GM10248 (cell line): ENCODE measurements at regions not wholly inside any gene's neighbourhood (a gene's known extent, or its start where the extent isn't known, plus 50 kb on each side); places are given as distances from the start of the nearest gene placed in this dataset.

Experiments
- CTCF ChIA-PET: fragments of 300-600 bp; sonication (Branson Sonifier 250); formaldehyde crosslinking; extraction: SDS; loops from one replicate; lab custom pipeline; 2021; ENCODE audit warnings: antibody characterized with exemption; lab: Yijun Ruan, JAX
- POLR2A ChIA-PET: fragments of 350-650 bp; sonication (Branson Sonifier 250); formaldehyde crosslinking; extraction: SDS; loops from one replicate; lab custom pipeline; 2020; ENCODE audit warnings: antibody characterized with exemption; lab: Yijun Ruan, JAX
- DNase-seq: peaks from one replicate; pipeline ENCODE4 v3.0.0; 2012; ENCODE audit errors: extremely low spot score
- CTCF ChIP-seq: IDR thresholded peaks from 2 replicates; pipeline ENCODE4 v1.5.1; 2012; ENCODE audit warnings: mild to moderate bottlenecking, low read depth; ENCODE audit errors: extremely low read depth, missing control alignments, control extremely low read depth

- POLR2A ChIA-PET, result no interaction called here
- no peak for DNase-seq
- CTCF ChIA-PET, result interaction anchor here (1.4 kb wide), 1 partner anchor 10 kb away, joined by 3 read pairs; no protein-coding TSS in a partner anchor
- TF ChIP-seq CTCF, result no peak
These were observed 1015.0 kb downstream of the SLITRK1 start for GRCh38 chr13:82867284-82867683.

- ChIA-PET POLR2A (no interaction called here), CTCF (no interaction called here)
- DNase-seq, result no peak
- no peak for TF ChIP-seq CTCF
These were observed 1031.6 kb downstream of the SLITRK1 start for GRCh38 chr13:82850644-82851043.

- DNase-seq, result no peak
- ChIA-PET CTCF (no interaction called here), POLR2A (no interaction called here)
- TF ChIP-seq CTCF, result no peak
These were observed 1033.5 kb downstream of the SLITRK1 start for GRCh38 chr13:82848766-82849165.

DNA sequence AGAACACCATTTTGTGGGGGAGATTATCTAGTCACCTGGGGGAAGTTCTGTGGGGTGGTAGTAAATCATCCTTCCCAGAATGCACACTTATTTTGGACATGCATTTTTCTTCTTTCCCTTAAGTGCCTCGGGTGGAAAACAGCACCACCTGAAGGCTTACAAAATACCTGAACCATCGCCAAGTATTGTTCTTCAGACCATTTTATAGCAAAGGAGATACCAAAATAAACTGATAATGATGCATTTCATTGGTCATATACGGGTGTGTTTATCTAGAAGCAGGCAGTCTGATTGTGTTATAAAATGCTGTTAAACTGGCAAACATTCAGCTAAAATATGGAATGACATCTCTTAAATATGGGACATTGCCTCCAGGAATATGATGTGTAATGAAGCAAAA, 1034.7 kb downstream of the SLITRK1 start:
- no peak for DNase-seq
- POLR2A ChIA-PET, result no interaction called here
- no peak for TF ChIP-seq CTCF
- CTCF ChIA-PET, result no interaction called here

- DNase-seq, result no peak
- ChIA-PET POLR2A (no interaction called here), CTCF (no interaction called here)
- no peak for TF ChIP-seq CTCF
These were observed 1048.4 kb downstream of the SLITRK1 start for GRCh38 chr13:82833923-82834322.

GRCh38 chr13:82829040-82829439, 1053.2 kb downstream of the SLITRK1 start:
- ChIA-PET POLR2A (no interaction called here), CTCF (no interaction called here)
- DNase-seq, result no peak
- TF ChIP-seq CTCF, result no peak

GRCh38 chr13:82827724-82828123, 1054.5 kb downstream of the SLITRK1 start:
- CTCF ChIA-PET, result no interaction called here
- no peak for TF ChIP-seq CTCF
- POLR2A ChIA-PET, result no interaction called here
- no peak for DNase-seq
